Neural progenitor cell (in vitro differentiated cells): ENCODE measurements at regions not wholly inside any gene's neighbourhood (a gene's known extent, or its start where the extent isn't known, plus 50 kb on each side); places are given as distances from the start of the nearest gene placed in this dataset.
"Not testable (repeated sequence)": the region's sequence is repeated elsewhere in the genome, so short reads cannot be mapped to it uniquely, and the experiment has no call there.

Experiments
- DNase-seq: peaks from one replicate; pipeline ENCODE4 v3.0.0-alpha.2; 2016; ENCODE audit warnings: low spot score
- H2AFZ ChIP-seq: fragments of 200-600 bp; sonication (generic); replicated peaks from 2 replicates; pipeline ENCODE4 v1.6.1; 2016; ENCODE audit warnings: antibody characterized with exemption
- H3F3A ChIP-seq: fragments of 200-600 bp; sonication (generic); 2 replicates; pipeline ENCODE4 v1.6.1; 2016; ENCODE audit warnings: antibody characterized with exemption, low read depth
- H3K27ac ChIP-seq: fragments of 200-600 bp; sonication (generic); 2 replicates; pipeline ENCODE4 v1.5.1; 2016; ENCODE audit warnings: mild to moderate bottlenecking
- H3K27me3 ChIP-seq: fragments of 200-600 bp; sonication (generic); 2 replicates; pipeline ENCODE4 v1.6.1; 2016; ENCODE audit warnings: mild to moderate bottlenecking, moderate library complexity
- H3K36me3 ChIP-seq: fragments of 200-600 bp; sonication (generic); 2 replicates; pipeline ENCODE4 v1.5.1; 2016
- H3K4me1 ChIP-seq: fragments of 200-600 bp; sonication (generic); 2 replicates; pipeline ENCODE4 v1.6.1; 2016; ENCODE audit warnings: mixed run types
- H3K4me2 ChIP-seq: fragments of 200-600 bp; sonication (generic); 2 replicates; pipeline ENCODE4 v1.6.1; 2016
- H3K4me3 ChIP-seq: fragments of 200-600 bp; sonication (generic); 2 replicates; pipeline ENCODE4 v1.5.1; 2016
- H3K79me2 ChIP-seq: fragments of 200-600 bp; sonication (generic); 2 replicates; pipeline ENCODE4 v1.6.1; 2016; ENCODE audit warnings: low read depth
- H3K9ac ChIP-seq: fragments of 200-600 bp; sonication (generic); 2 replicates; pipeline ENCODE4 v1.6.1; 2016
- H3K9me3 ChIP-seq: fragments of 200-600 bp; sonication (generic); 2 replicates; pipeline ENCODE4 v1.5.1; 2016; ENCODE audit warnings: low read depth
- H4K20me1 ChIP-seq: fragments of 200-600 bp; sonication (generic); 2 replicates; pipeline ENCODE4 v1.6.1; 2016; ENCODE audit warnings: low read depth
- H3K27ac Mint-ChIP-seq: 3 replicates; pipeline ENCODE4 v1.8.0; 2021; ENCODE audit warnings: mixed read lengths
- H3K27me3 Mint-ChIP-seq: 2 replicates; pipeline ENCODE4 v1.8.0; 2022; ENCODE audit warnings: low read depth, mild to moderate bottlenecking, inconsistent platforms, moderate library complexity, mixed read lengths; ENCODE audit not compliant: insufficient read depth
- H3K36me3 Mint-ChIP-seq: 3 replicates; pipeline ENCODE4 v1.8.0; 2021; ENCODE audit warnings: mixed read lengths
- H3K4me1 Mint-ChIP-seq: 3 replicates; pipeline ENCODE4 v1.8.0; 2021; ENCODE audit warnings: mixed read lengths
- H3K4me3 Mint-ChIP-seq: 3 replicates; pipeline ENCODE4 v1.8.0; 2021; ENCODE audit warnings: mild to moderate bottlenecking, moderate library complexity, mixed read lengths
- H3K9me3 Mint-ChIP-seq: 3 replicates; pipeline ENCODE4 v1.8.0; 2020; ENCODE audit warnings: mixed read lengths
- CTCF ChIP-seq: fragments of 200-600 bp; sonication (generic); IDR thresholded peaks from 2 replicates; pipeline ENCODE4 v1.5.1; 2017; ENCODE audit warnings: antibody characterized with exemption, mild to moderate bottlenecking
- EZH2 ChIP-seq: fragments of 200-600 bp; sonication (generic); IDR thresholded peaks from 2 replicates; pipeline ENCODE4 v1.6.1; 2017; ENCODE audit warnings: antibody characterized with exemption, mild to moderate bottlenecking, moderate library complexity
- EZH2phosphoT487 ChIP-seq: fragments of 200-600 bp; sonication (generic); IDR thresholded peaks from 2 replicates; pipeline ENCODE4 v1.6.1; 2017; ENCODE audit warnings: antibody characterized with exemption

DNA sequence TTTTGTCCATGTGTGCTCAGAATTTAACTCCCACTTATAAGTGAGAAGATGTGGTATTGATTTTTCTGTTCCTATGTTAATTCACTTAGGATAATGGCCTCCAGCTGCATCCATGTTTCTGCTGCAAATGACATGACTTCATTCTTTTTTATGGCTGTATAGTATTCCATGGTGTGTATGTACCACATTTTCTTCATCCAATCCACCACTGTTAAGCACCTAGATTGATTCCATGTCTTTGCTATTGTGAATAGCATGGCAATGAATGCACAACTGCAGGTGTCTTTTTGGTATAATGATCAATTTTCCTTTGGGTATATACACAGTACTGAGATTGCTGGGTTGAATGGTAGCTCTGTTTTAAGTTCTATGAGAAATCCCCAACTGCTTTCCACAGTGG, 657.7 kb downstream of the ETNK1 start:
- Histone ChIP-seq H3K4me3 (no peak overlapping the region), H2AFZ (no peak overlapping the region), H3K27me3 (no peaks in the 10 kb centered on the region), H3F3A (no peaks in the 10 kb centered on the region), H3K4me2 (no peak overlapping the region), H3K79me2 (no peaks in the 10 kb centered on the region), H3K4me1 (no peaks in the 10 kb centered on the region), H3K27ac (no peak overlapping the region), H3K9me3 (no peaks in the 10 kb centered on the region), H4K20me1 (no peaks in the 10 kb centered on the region), H3K9ac (no peak overlapping the region), H3K36me3 (no peaks in the 10 kb centered on the region)
- no peaks in the 10 kb centered on the region for H3K36me3 Mint-ChIP-seq
- H3K4me3 Mint-ChIP-seq: no peak overlapping the region
- peaks cover 2% of the 10 kb centered on the region for H3K27me3 Mint-ChIP-seq
- H3K9me3 Mint-ChIP-seq: no peaks in the 10 kb centered on the region
- no peak for DNase-seq
- H3K27ac Mint-ChIP-seq: no peak overlapping the region
- H3K4me1 Mint-ChIP-seq: no peaks in the 10 kb centered on the region
- no peak for TF ChIP-seq EZH2
- no peak for TF ChIP-seq EZH2phosphoT487
- no peak for TF ChIP-seq CTCF

DNA sequence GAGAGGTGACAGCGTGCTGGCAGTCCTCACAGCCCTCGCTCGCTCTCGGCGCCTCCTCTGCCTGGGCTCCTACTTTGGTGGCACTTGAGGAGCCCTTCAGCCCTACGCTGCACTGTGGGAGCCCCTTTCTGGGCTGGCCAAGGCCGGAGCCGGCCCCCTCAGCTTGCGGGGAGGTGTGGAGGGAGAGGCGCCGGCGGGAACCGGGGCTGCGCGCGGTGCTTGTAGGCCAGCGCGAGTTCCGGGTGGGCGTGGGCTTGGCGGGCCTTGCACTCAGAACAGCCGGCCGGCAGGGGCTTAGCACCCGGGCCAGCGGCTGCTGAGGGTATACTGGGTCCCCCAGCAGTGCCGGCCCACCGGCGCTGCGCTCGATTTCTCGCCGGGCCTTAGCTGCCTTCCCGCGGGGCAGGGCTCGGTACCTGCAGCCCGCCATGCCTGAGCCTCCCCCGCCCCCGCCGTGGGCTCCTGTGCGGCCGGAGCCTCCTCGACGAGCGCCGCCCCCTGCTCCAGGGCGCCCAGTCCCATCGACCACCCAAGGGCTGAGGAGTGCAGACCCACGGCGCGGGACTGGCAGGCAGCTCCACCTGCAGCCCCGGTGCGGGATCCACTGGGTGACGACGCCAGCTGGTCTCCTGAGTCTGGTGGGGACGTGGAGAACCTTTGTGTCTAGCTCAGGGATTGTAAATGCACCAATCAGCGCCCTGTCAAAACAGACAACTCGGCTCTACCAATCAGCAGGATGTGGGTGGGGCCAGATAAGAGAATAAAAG, 661.0 kb downstream of the ETNK1 start:
- H3K4me3 ChIP-seq, H3K9ac ChIP-seq, H3K27ac ChIP-seq, H3K4me1 Mint-ChIP-seq, H3K9me3 ChIP-seq, H3K4me2 ChIP-seq, H2AFZ ChIP-seq, H3K27me3 Mint-ChIP-seq, H3K9me3 Mint-ChIP-seq, H4K20me1 ChIP-seq, DNase-seq, H3K4me3 Mint-ChIP-seq, H3K79me2 ChIP-seq, H3K36me3 ChIP-seq, H3K27me3 ChIP-seq, H3F3A ChIP-seq, H3K27ac Mint-ChIP-seq, H3K4me1 ChIP-seq, H3K36me3 Mint-ChIP-seq: not testable (repeated sequence)

DNA sequence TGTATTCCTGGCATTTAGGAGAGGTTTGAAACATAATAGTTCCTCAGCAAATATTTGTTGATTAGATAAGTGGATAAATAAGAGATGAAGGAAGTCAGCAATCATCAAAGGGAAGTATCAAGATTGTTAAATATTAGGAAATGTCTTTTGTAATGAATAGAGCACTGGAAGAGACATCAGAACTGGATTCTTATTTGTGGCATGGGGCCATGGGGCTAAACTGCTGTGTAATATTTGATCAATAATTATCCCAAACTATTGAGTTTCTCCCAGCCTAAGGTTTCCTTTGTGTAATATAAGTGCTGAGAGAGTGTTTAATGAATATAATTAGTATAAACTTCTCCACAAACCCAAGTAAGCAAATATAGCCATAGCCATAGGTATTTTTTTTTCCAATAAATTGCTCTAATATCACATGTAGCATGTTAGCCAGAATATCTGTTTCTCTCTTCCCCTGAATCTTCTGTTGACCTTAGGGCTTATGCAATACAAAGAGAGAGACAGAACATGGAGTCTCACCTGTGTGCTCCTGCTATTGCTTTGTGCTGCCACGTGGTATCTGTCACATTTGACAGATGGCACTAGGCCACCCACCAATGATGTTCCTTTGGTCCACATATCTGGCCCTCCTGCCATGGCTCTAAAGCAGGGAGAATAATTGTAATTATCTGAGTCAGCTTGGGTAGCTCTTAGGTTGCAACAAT, 658.7 kb downstream of the SOX5 start:
- H3K4me2 ChIP-seq: no peak overlapping the region
- peaks cover 4% of the 10 kb centered on the region for H3K4me1 ChIP-seq
- H3K9ac ChIP-seq: no peak overlapping the region
- no peak overlapping the region for H3K4me3 ChIP-seq
- no peaks in the 10 kb centered on the region for H3K9me3 ChIP-seq
- DNase-seq: no peak
- Mint-ChIP-seq H3K9me3 (no peaks in the 10 kb centered on the region), H3K36me3 (no peaks in the 10 kb centered on the region), H3K27ac (no peak overlapping the region), H3K4me3 (no peak overlapping the region), H3K4me1 (no peaks in the 10 kb centered on the region), H3K27me3 (no peaks in the 10 kb centered on the region)
- TF ChIP-seq EZH2phosphoT487: no peak
- H4K20me1 ChIP-seq: no peaks in the 10 kb centered on the region
- H3K27me3 ChIP-seq: no peaks in the 10 kb centered on the region
- H2AFZ ChIP-seq: no peak overlapping the region
- H3K36me3 ChIP-seq: no peaks in the 10 kb centered on the region
- H3K27ac ChIP-seq: no peak overlapping the region
- H3K79me2 ChIP-seq: no peaks in the 10 kb centered on the region
- no peaks in the 10 kb centered on the region for H3F3A ChIP-seq

- Histone ChIP-seq H3K27ac (no peak overlapping the region), H3K9ac (no peak overlapping the region), H2AFZ (no peak overlapping the region), H3K4me3 (no peak overlapping the region), H3K9me3 (no peaks in the 10 kb centered on the region), H3K4me1 (peaks cover 17% of the 10 kb centered on the region), H4K20me1 (no peaks in the 10 kb centered on the region), H3K27me3 (no peaks in the 10 kb centered on the region), H3F3A (peaks cover 15% of the 10 kb centered on the region), H3K4me2 (no peak overlapping the region), H3K79me2 (no peaks in the 10 kb centered on the region), H3K36me3 (no peaks in the 10 kb centered on the region)
- no peak overlapping the region for H3K27ac Mint-ChIP-seq
- H3K36me3 Mint-ChIP-seq: no peaks in the 10 kb centered on the region
- H3K9me3 Mint-ChIP-seq: peaks cover 2% of the 10 kb centered on the region
- no peak for DNase-seq
- H3K4me1 Mint-ChIP-seq: peaks cover 8% of the 10 kb centered on the region
- H3K4me3 Mint-ChIP-seq: no peak overlapping the region
- no peaks in the 10 kb centered on the region for H3K27me3 Mint-ChIP-seq
- no peak for TF ChIP-seq EZH2phosphoT487
- TF ChIP-seq EZH2: no peak
- no peak for TF ChIP-seq CTCF
These were observed 646.2 kb downstream of the SOX5 start for GRCh38 chr12:23303220-23303619.
